Fibroblast of peridontal ligament (primary cell): ENCODE measurements at regions not wholly inside any gene's neighbourhood (a gene's known extent, or its start where the extent isn't known, plus 50 kb on each side); places are given as distances from the start of the nearest gene placed in this dataset.

Source experiments
- DNase-seq: peaks from one replicate; pipeline ENCODE4 v3.0.0-alpha.2; 2010; ENCODE audit errors: extremely low read depth

GRCh38 chr5:82338771-82339373, 60.7 kb upstream of the RPS23 start:
- no peak for DNase-seq

GRCh38 chr5:82336959-82337351, 58.8 kb upstream of the RPS23 start:
- no peak for DNase-seq

- DNase-seq = peak; percentile 65
Observed at GRCh38 chr5:82336226-82336958, 58.2 kb upstream of the RPS23 start.

GRCh38 chr5:82335806-82336205, 57.7 kb upstream of the RPS23 start:
- DNase-seq = no peak

- peak; percentile 98 for DNase-seq
Observed at GRCh38 chr5:82334856-82335255, 56.7 kb upstream of the RPS23 start.

GRCh38 chr5:82334085-82334692, 56.0 kb upstream of the RPS23 start:
- DNase-seq = peak; percentile 76

GRCh38 chr5:82332886-82333615, 54.9 kb upstream of the RPS23 start:
- no peak for DNase-seq

GRCh38 chr5:82332064-82332855, 54.1 kb upstream of the RPS23 start:
- peak; percentile 73 for DNase-seq

- DNase-seq = no peak
Observed at GRCh38 chr5:82331557-82331956, 53.4 kb upstream of the RPS23 start.

- peak; percentile 93 for DNase-seq
Observed at GRCh38 chr5:82330530-82331270, 52.5 kb upstream of the RPS23 start.

GRCh38 chr5:82329393-82329792, 51.2 kb upstream of the RPS23 start:
- no peak for DNase-seq
